IMR-90 (cell line): ENCODE measurements at regions not wholly inside any gene's neighbourhood (a gene's known extent, or its start where the extent isn't known, plus 50 kb on each side); places are given as distances from the start of the nearest gene placed in this dataset.

Source experiments
- ATAC-seq: fragments of 200-7000 bp; cut with Tn5 transposase; 2 replicates; pipeline ENCODE4 v1.9.1; 2020; ENCODE audit warnings: low read depth, mild to moderate bottlenecking, moderate library complexity
- BruUV-seq: library from RNA; stranded (reverse); fragments of 400-500 nt; replicated peaks from 2 replicates; lab custom pipeline; 2021; lab: Mats Ljungman, UMichigan
- CTCF ChIA-PET: fragments of 300-600 bp; formaldehyde crosslinking; extraction: SDS; loops from one replicate; lab custom pipeline; 2021; ENCODE audit warnings: antibody characterized with exemption; lab: Yijun Ruan, JAX
- POLR2A ChIA-PET: fragments of 300-600 bp; sonication (Branson Sonifier 250); formaldehyde crosslinking; loops from one replicate; lab custom pipeline; 2022; ENCODE audit warnings: antibody characterized with exemption; ENCODE audit not compliant: unreplicated experiment; lab: Charles Lee
- DNase-seq: peaks from one replicate; pipeline ENCODE4 v3.0.0; 2013
- H2AFZ ChIP-seq: replicated peaks from 2 replicates; pipeline ENCODE3; 2013; ENCODE audit warnings: low read length, mild to moderate bottlenecking; ENCODE audit not compliant: poor library complexity
- H2AK5ac ChIP-seq: 2 replicates; pipeline ENCODE4 v1.6.1; 2013; ENCODE audit warnings: low read depth, low read length, inconsistent platforms
- H2AK9ac ChIP-seq: replicated peaks from 2 replicates; pipeline ENCODE3; 2013; ENCODE audit warnings: mild to moderate bottlenecking, low read depth, low read length, moderate library complexity; ENCODE audit not compliant: poor library complexity
- H2BK120ac ChIP-seq: 2 replicates; pipeline ENCODE4 v1.6.1; 2013; ENCODE audit warnings: low read depth, low read length, inconsistent platforms
- H2BK15ac ChIP-seq: 3 replicates; pipeline ENCODE4 v1.6.1; 2013; ENCODE audit warnings: low read depth, low read length, inconsistent platforms
- H2BK20ac ChIP-seq: 2 replicates; pipeline ENCODE4 v1.6.1; 2013; ENCODE audit warnings: low read depth, mild to moderate bottlenecking, inconsistent platforms, low read length, moderate library complexity
- H2BK5ac ChIP-seq: 2 replicates; pipeline ENCODE4 v1.6.1; 2013; ENCODE audit warnings: mild to moderate bottlenecking, low read depth, low read length, inconsistent platforms; ENCODE audit not compliant: poor library complexity, severe bottlenecking
- H3K14ac ChIP-seq: replicated peaks from 2 replicates; pipeline ENCODE4 v1.6.1; 2013; ENCODE audit warnings: low read depth, low read length, inconsistent platforms
- H3K18ac ChIP-seq: 2 replicates; pipeline ENCODE4 v1.6.1; 2013; ENCODE audit warnings: low read depth, low read length, control low read depth
- H3K23ac ChIP-seq: 2 replicates; pipeline ENCODE4 v1.6.1; 2013; ENCODE audit warnings: low read depth, low read length, inconsistent platforms
- H3K27ac ChIP-seq: 2 replicates; pipeline ENCODE4 v1.5.1; 2013; ENCODE audit warnings: mild to moderate bottlenecking, control low read depth, low read length; ENCODE audit not compliant: insufficient read depth
- H3K27me3 ChIP-seq: 2 replicates; pipeline ENCODE4 v1.6.1; 2013; ENCODE audit warnings: low read length; ENCODE audit not compliant: control insufficient read depth, insufficient read depth
- H3K36me3 ChIP-seq: 2 replicates; pipeline ENCODE4 v1.6.1; 2013; ENCODE audit warnings: low read length, mixed read lengths; ENCODE audit not compliant: control insufficient read depth, insufficient read depth
- H3K4ac ChIP-seq: 2 replicates; pipeline ENCODE4 v1.6.1; 2013; ENCODE audit warnings: low read depth, low read length, inconsistent platforms
- H3K4me1 ChIP-seq: 2 replicates; pipeline ENCODE4 v1.6.1; 2013; ENCODE audit warnings: low read length, mixed read lengths; ENCODE audit not compliant: control insufficient read depth, insufficient read depth
- H3K4me2 ChIP-seq: 2 replicates; pipeline ENCODE4 v1.6.1; 2013; ENCODE audit warnings: low read depth, mild to moderate bottlenecking, control low read depth, low read length, moderate library complexity
- H3K4me3 ChIP-seq: 2 replicates; pipeline ENCODE4 v1.5.1; 2013; ENCODE audit warnings: low read depth, mild to moderate bottlenecking, control low read depth, low read length, moderate library complexity; ENCODE audit not compliant: insufficient read depth
- H3K56ac ChIP-seq: 2 replicates; pipeline ENCODE4 v1.6.1; 2013; ENCODE audit warnings: low read length, inconsistent platforms; ENCODE audit not compliant: insufficient read depth; ENCODE audit errors: extremely low read depth
- H3K79me1 ChIP-seq, 2 experiments: 2 replicates each; pipeline ENCODE4 v1.6.1; 2013; ENCODE audit warnings: low read length in 2 of 2, inconsistent platforms in 1 of 2, low read depth in 1 of 2
- H3K9ac ChIP-seq: 2 replicates; pipeline ENCODE4 v1.6.1; 2013; ENCODE audit warnings: low read depth, low read length, control low read depth
- H3K9me1 ChIP-seq: 2 replicates; pipeline ENCODE4 v1.6.1; 2013; ENCODE audit warnings: low read length, inconsistent platforms; ENCODE audit not compliant: insufficient read depth
- H3K9me3 ChIP-seq: 2 replicates; pipeline ENCODE4 v1.6.1; 2013; ENCODE audit warnings: low read length; ENCODE audit not compliant: control insufficient read depth, insufficient read depth
- H4K20me1 ChIP-seq: 2 replicates; pipeline ENCODE4 v1.6.1; 2013; ENCODE audit warnings: low read length, inconsistent platforms; ENCODE audit not compliant: insufficient read depth
- H4K5ac ChIP-seq: 2 replicates; pipeline ENCODE4 v1.6.1; 2013; ENCODE audit warnings: mild to moderate bottlenecking, low read depth, low read length, control low read depth
- H4K8ac ChIP-seq, 2 experiments: 2 replicates each; pipeline ENCODE4 v1.6.1; 2013; ENCODE audit warnings: low read depth in 2 of 2, low read length in 2 of 2, control low read depth in 1 of 2, inconsistent platforms in 1 of 2
- H4K91ac ChIP-seq: 2 replicates; pipeline ENCODE4 v1.6.1; 2013; ENCODE audit warnings: low read depth, low read length, inconsistent platforms; ENCODE audit not compliant: insufficient read depth
- BHLHE40 ChIP-seq: fragments of 150-350 bp; IDR thresholded peaks from 2 replicates; pipeline ENCODE4 v1.6.1; 2016; ENCODE audit warnings: mild to moderate bottlenecking, low read depth, low read length
- CEBPB ChIP-seq: IDR thresholded peaks from 2 replicates; pipeline ENCODE4 v1.6.1; 2012; ENCODE audit warnings: low read depth, low read length, improper control_type of control experiment
- CHD1 ChIP-seq: IDR thresholded peaks from 2 replicates; pipeline ENCODE4 v1.6.1; 2012; ENCODE audit warnings: low read depth, low read length, improper control_type of control experiment
- CTCF ChIP-seq: conservative IDR thresholded peaks from 2 replicates; pipeline ENCODE4 v1.5.1; 2012; ENCODE audit warnings: mild to moderate bottlenecking, low read depth, low read length, improper control_type of control experiment
- ELK1 ChIP-seq: fragments of 150-350 bp; IDR thresholded peaks from 2 replicates; pipeline ENCODE4 v1.6.1; 2016; ENCODE audit warnings: low read depth, mild to moderate bottlenecking, low read length, moderate library complexity, borderline replicate concordance
- FOS ChIP-seq: fragments of 150-350 bp; IDR thresholded peaks from 2 replicates; pipeline ENCODE4 v1.6.1; 2016; ENCODE audit warnings: low read depth, low read length
- MAFK ChIP-seq: IDR thresholded peaks from 2 replicates; pipeline ENCODE4 v1.6.1; 2012; ENCODE audit warnings: low read depth, low read length, improper control_type of control experiment
- MAZ ChIP-seq: IDR thresholded peaks from 2 replicates; pipeline ENCODE4 v1.6.1; 2012; ENCODE audit warnings: low read depth, mild to moderate bottlenecking, low read length, improper control_type of control experiment, moderate library complexity, borderline replicate concordance
- MXI1 ChIP-seq: IDR thresholded peaks from 2 replicates; pipeline ENCODE4 v1.6.1; 2012; ENCODE audit warnings: low read depth, mild to moderate bottlenecking, low read length, moderate library complexity, borderline replicate concordance
- POLR2A ChIP-seq: IDR thresholded peaks from 2 replicates; pipeline ENCODE4 v1.6.1; 2012; ENCODE audit warnings: mild to moderate bottlenecking, low read depth, low read length
- RAD21 ChIP-seq: IDR thresholded peaks from 2 replicates; pipeline ENCODE4 v1.6.1; 2012; ENCODE audit warnings: low read length, improper control_type of control experiment
- RCOR1 ChIP-seq: IDR thresholded peaks from 2 replicates; pipeline ENCODE4 v1.6.1; 2012; ENCODE audit warnings: mild to moderate bottlenecking, low read length, improper control_type of control experiment; ENCODE audit not compliant: insufficient replicate concordance
- RFX5 ChIP-seq: IDR thresholded peaks from 2 replicates; pipeline ENCODE4 v1.8.0; 2012; ENCODE audit warnings: low read depth, mild to moderate bottlenecking, low read length, moderate library complexity
- SMC3 ChIP-seq: fragments of 150-350 bp; IDR thresholded peaks from 2 replicates; pipeline ENCODE4 v1.6.1; 2016; ENCODE audit warnings: low read depth, mild to moderate bottlenecking, antibody characterized with exemption, low read length, moderate library complexity
- USF2 ChIP-seq: fragments of 150-350 bp; IDR thresholded peaks from 2 replicates; pipeline ENCODE4 v1.6.1; 2017; ENCODE audit warnings: mild to moderate bottlenecking, antibody characterized with exemption, low read length, low read depth
- WGBS, 2 experiments: methylation state at CpG; one replicate each; pipeline versions ENCODE4 v1.1.5 to v1.1.7; 2013; ENCODE audit warnings: missing lambda C conversion rate in 2 of 2; ENCODE audit not compliant: insufficient read length in 1 of 2; ENCODE audit errors: extremely low coverage in 2 of 2; 5-methylcytosine and 5-hydroxymethylcytosine counted together
- dilution Hi-C: fragments of 300-500 bp; cut with HindIII; formaldehyde crosslinking; loops from one replicate; pipeline ENCODE4 v1.14.3; 2018; ENCODE audit warnings: low sequenced_read_pairs; ENCODE audit not compliant: unreplicated experiment
- in situ Hi-C: fragments of 300-500 bp; cut with MboI; formaldehyde crosslinking; loops from 3 replicates; pipeline ENCODE4 v1.14.3; 2019; ENCODE audit warnings: low sequenced_read_pairs, inconsistent platforms, mixed read lengths
- intact Hi-C: fragments of 100-400 bp; cut with micrococcal nuclease; formaldehyde crosslinking; loops from 2 replicates; pipeline ENCODE4 v1.10.0; 2022

- BruUV-seq, result no TSS peak
- H3K14ac ChIP-seq, result no peak overlapping the region
- dilution Hi-C loops (no loop called here), in situ Hi-C loops (no loop called here), intact Hi-C loops (no loop called here)
- H2BK120ac ChIP-seq, result no peak overlapping the region
- no peak for ATAC-seq
- H3K9me1 ChIP-seq, result no peaks in the 10 kb centered on the region
- peak overlapping the region; percentile 49 for H2AFZ ChIP-seq
- ChIA-PET CTCF (no interaction called here), POLR2A (no interaction called here)
- H3K36me3 ChIP-seq, result no peaks in the 10 kb centered on the region
- H3K4ac ChIP-seq, result no peak overlapping the region
- H2AK5ac ChIP-seq, result no peak overlapping the region
- no peak overlapping the region for H4K5ac ChIP-seq
- H2AK9ac ChIP-seq, result no peak overlapping the region
- H2BK5ac ChIP-seq, result no peak overlapping the region
- no peak overlapping the region for H2BK15ac ChIP-seq
- H3K18ac ChIP-seq, result no peak overlapping the region
- no peak overlapping the region for H3K4me3 ChIP-seq
- H3K4me1 ChIP-seq, result no peaks in the 10 kb centered on the region
- no peak overlapping the region for H3K56ac ChIP-seq
- no peak overlapping the region for H2BK20ac ChIP-seq
- WGBS, 2 experiments, result 29% methylated on average over 1 of the region's 12 CpGs; no CpG with 5 or more reads in 1 of the 2 experiments
- DNase-seq, result no peak
- no peak overlapping the region for H3K4me2 ChIP-seq
- H3K27me3 ChIP-seq, result peaks cover 2% of the 10 kb centered on the region; the same call in 1 of the 2 replicates
- H4K20me1 ChIP-seq, result no peaks in the 10 kb centered on the region
- no peaks in the 10 kb centered on the region for H3K79me1 ChIP-seq
- no peaks in the 10 kb centered on the region for H3K9me3 ChIP-seq
- no peak overlapping the region for H4K8ac ChIP-seq
- no peak overlapping the region for H3K23ac ChIP-seq
- H3K9ac ChIP-seq, result no peak overlapping the region
- no peak overlapping the region for H3K27ac ChIP-seq
- no peak overlapping the region for H4K91ac ChIP-seq
- TF ChIP-seq MXI1, result no peak
- no peak for TF ChIP-seq CHD1
- TF ChIP-seq CTCF, result no peak
- TF ChIP-seq POLR2A, result no peak
- no peak for TF ChIP-seq BHLHE40
- TF ChIP-seq RFX5, result no peak
- no peak for TF ChIP-seq MAZ
- TF ChIP-seq MAFK, result no peak
- TF ChIP-seq RAD21, result no peak
- TF ChIP-seq FOS, result no peak
- TF ChIP-seq SMC3, result no peak
- no peak for TF ChIP-seq USF2
- no peak for TF ChIP-seq RCOR1
- TF ChIP-seq ELK1, result no peak
- TF ChIP-seq CEBPB, result no peak
These were observed 201.3 kb downstream of the HSD17B3 start for GRCh38 chr9:96100385-96101300.
